ENCODE measurements at regions not wholly inside any gene's neighbourhood (a gene's known extent, or its start where the extent isn't known, plus 50 kb on each side); places are given as distances from the start of the nearest gene placed in this dataset.

GRCh38 chr1:213425376-213426030 is 374.5 kb downstream of the RPS6KC1 start:
- no peaks in the 10 kb centered on the region for H3K4me1 ChIP-seq (ENCODE audit: control insufficient read depth in 2 of 3, insufficient read depth in 2 of 3, low read depth in 1 of 3, low read length in 3 of 3)
- intact Hi-C loops (cut with DNase I): no loop called here
- H3K27me3 ChIP-seq (ENCODE audit: control insufficient read depth, insufficient read depth, low read length): no peaks in the 10 kb centered on the region
- H3K36me3 ChIP-seq (ENCODE audit: control insufficient read depth in 2 of 3, insufficient read depth in 3 of 3, low read length in 3 of 3): no peaks in the 10 kb centered on the region
- H3K9me3 ChIP-seq (ENCODE audit: control insufficient read depth in 2 of 3, insufficient read depth in 1 of 3, low read length in 3 of 3): no peaks in the 10 kb centered on the region
- DNase-seq: no peak
- H3K4me3 ChIP-seq (ENCODE audit: low read length in 3 of 3): no peak overlapping the region
- H3K27ac ChIP-seq (ENCODE audit: low read depth in 2 of 2, low read length in 2 of 2): no peak overlapping the region
- FAIRE-seq: no peak
- TF ChIP-seq, protein P1, sequence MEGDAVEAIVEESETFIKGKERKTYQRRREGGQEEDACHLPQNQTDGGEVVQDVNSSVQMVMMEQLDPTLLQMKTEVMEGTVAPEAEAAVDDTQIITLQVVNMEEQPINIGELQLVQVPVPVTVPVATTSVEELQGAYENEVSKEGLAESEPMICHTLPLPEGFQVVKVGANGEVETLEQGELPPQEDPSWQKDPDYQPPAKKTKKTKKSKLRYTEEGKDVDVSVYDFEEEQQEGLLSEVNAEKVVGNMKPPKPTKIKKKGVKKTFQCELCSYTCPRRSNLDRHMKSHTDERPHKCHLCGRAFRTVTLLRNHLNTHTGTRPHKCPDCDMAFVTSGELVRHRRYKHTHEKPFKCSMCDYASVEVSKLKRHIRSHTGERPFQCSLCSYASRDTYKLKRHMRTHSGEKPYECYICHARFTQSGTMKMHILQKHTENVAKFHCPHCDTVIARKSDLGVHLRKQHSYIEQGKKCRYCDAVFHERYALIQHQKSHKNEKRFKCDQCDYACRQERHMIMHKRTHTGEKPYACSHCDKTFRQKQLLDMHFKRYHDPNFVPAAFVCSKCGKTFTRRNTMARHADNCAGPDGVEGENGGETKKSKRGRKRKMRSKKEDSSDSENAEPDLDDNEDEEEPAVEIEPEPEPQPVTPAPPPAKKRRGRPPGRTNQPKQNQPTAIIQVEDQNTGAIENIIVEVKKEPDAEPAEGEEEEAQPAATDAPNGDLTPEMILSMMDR (IDR thresholded peaks at IDR 0.05; ENCODE audit: borderline replicate concordance, extremely low read depth, insufficient read depth): no peak
- no peak overlapping the region for H3K9ac ChIP-seq (ENCODE audit: low read length in 3 of 3)

DNA sequence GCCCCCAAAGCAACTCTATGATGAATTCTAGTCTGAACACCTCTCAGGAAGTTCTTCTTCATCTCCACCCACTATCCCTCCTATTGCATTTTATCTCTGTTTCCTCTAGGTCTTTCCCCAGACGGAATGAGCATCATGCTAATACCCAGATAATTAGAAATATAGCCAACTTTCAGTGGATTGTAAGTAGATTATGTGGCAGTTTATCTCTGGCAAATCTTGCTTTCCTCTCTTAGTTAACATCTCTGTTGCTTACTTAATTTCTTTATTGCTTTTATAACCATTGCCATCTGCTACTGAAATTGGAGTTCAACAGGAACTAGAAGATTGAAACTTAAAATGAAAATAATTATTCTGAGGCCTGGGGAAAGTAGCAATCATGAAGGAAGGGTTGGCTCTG is 378.6 kb downstream of the RPS6KC1 start:
- TF ChIP-seq, protein P1 (IDR thresholded peaks at IDR 0.05; ENCODE audit: borderline replicate concordance, extremely low read depth, insufficient read depth): no peak
- H3K27ac ChIP-seq (ENCODE audit: low read depth in 2 of 2, low read length in 2 of 2): no peak overlapping the region
- H3K9ac ChIP-seq (ENCODE audit: low read length in 3 of 3): no peak overlapping the region
- intact Hi-C loops (cut with DNase I): no loop called here
- no peaks in the 10 kb centered on the region for H3K36me3 ChIP-seq (ENCODE audit: control insufficient read depth in 2 of 3, insufficient read depth in 3 of 3, low read length in 3 of 3)
- no peak overlapping the region for H3K4me3 ChIP-seq (ENCODE audit: low read length in 3 of 3)
- no peaks in the 10 kb centered on the region for H3K9me3 ChIP-seq (ENCODE audit: control insufficient read depth in 2 of 3, insufficient read depth in 1 of 3, low read length in 3 of 3)
- H3K27me3 ChIP-seq (ENCODE audit: control insufficient read depth, insufficient read depth, low read length): no peaks in the 10 kb centered on the region
- no peak for FAIRE-seq
- DNase-seq: no peak
- no peaks in the 10 kb centered on the region for H3K4me1 ChIP-seq (ENCODE audit: control insufficient read depth in 2 of 3, insufficient read depth in 2 of 3, low read depth in 1 of 3, low read length in 3 of 3)

DNA sequence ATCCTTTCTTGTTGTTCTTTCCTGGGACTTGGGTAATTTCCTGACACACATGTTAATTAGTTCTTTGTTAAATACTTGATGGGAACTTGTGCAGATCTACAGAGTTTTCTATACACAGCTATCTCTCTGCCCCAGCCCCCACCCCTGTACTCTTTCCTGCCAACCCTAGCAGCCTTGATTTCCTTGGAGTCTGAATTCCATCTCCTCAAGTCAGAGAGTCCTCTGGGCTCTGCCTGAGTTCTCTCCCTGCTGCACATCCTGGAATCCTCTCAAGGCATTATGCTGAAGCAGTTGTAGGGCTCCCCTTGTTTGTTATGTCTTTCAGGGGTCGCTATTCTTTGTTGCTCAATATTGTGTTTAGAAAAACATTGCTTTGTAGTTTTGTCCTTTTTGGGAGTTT is 384.7 kb downstream of the RPS6KC1 start:
- FAIRE-seq (no peak), DNase-seq (no peak)
- no peak overlapping the region for H3K4me3 ChIP-seq (ENCODE audit: low read length in 3 of 3)
- H3K27ac ChIP-seq (ENCODE audit: low read depth in 2 of 2, low read length in 2 of 2): no peak overlapping the region
- H3K9me3 ChIP-seq (ENCODE audit: control insufficient read depth in 2 of 3, insufficient read depth in 1 of 3, low read length in 3 of 3): no peaks in the 10 kb centered on the region
- H3K36me3 ChIP-seq (ENCODE audit: control insufficient read depth in 2 of 3, insufficient read depth in 3 of 3, low read length in 3 of 3): no peaks in the 10 kb centered on the region
- intact Hi-C loops (cut with DNase I): no loop called here
- no peaks in the 10 kb centered on the region for H3K27me3 ChIP-seq (ENCODE audit: control insufficient read depth, insufficient read depth, low read length)
- TF ChIP-seq, protein P1 (IDR thresholded peaks at IDR 0.05; ENCODE audit: borderline replicate concordance, extremely low read depth, insufficient read depth): no peak
- no peaks in the 10 kb centered on the region for H3K4me1 ChIP-seq (ENCODE audit: control insufficient read depth in 2 of 3, insufficient read depth in 2 of 3, low read depth in 1 of 3, low read length in 3 of 3)
- no peak overlapping the region for H3K9ac ChIP-seq (ENCODE audit: low read length in 3 of 3)

- intact Hi-C loops (cut with DNase I): no loop called here
- H3K27ac ChIP-seq (ENCODE audit: low read depth in 2 of 2, low read length in 2 of 2): no peak overlapping the region
- FAIRE-seq: no peak
- no peak overlapping the region for H3K9ac ChIP-seq (ENCODE audit: low read length in 3 of 3)
- TF ChIP-seq, protein P1 (IDR thresholded peaks at IDR 0.05; ENCODE audit: borderline replicate concordance, extremely low read depth, insufficient read depth): no peak
- DNase-seq: no peak
- H3K27me3 ChIP-seq (ENCODE audit: control insufficient read depth, insufficient read depth, low read length): no peaks in the 10 kb centered on the region
- H3K4me1 ChIP-seq (ENCODE audit: control insufficient read depth in 2 of 3, insufficient read depth in 2 of 3, low read depth in 1 of 3, low read length in 3 of 3): no peaks in the 10 kb centered on the region
- no peak overlapping the region for H3K4me3 ChIP-seq (ENCODE audit: low read length in 3 of 3)
- no peaks in the 10 kb centered on the region for H3K9me3 ChIP-seq (ENCODE audit: control insufficient read depth in 2 of 3, insufficient read depth in 1 of 3, low read length in 3 of 3)
- H3K36me3 ChIP-seq (ENCODE audit: control insufficient read depth in 2 of 3, insufficient read depth in 3 of 3, low read length in 3 of 3): no peaks in the 10 kb centered on the region
Observed at GRCh38 chr1:213438339-213438738, 387.3 kb downstream of the RPS6KC1 start.

All from kidney (tissue), 13 donors.